Hepatocyte (in vitro differentiated cells): ENCODE measurements at regions not wholly inside any gene's neighbourhood (a gene's known extent, or its start where the extent isn't known, plus 50 kb on each side); places are given as distances from the start of the nearest gene placed in this dataset.

Source experiments
- DNase-seq: peaks from one replicate; pipeline ENCODE4 v3.0.0-alpha.2; 2016; ENCODE audit warnings: low spot score
- H2AFZ ChIP-seq: fragments of 200-600 bp; sonication (generic); 2 replicates; pipeline ENCODE4 v1.6.0; 2016; ENCODE audit warnings: antibody characterized with exemption, mild to moderate bottlenecking
- H3K27ac ChIP-seq: fragments of 200-600 bp; sonication (generic); 2 replicates; pipeline ENCODE4 v1.5.1; 2016; ENCODE audit warnings: mild to moderate bottlenecking
- H3K27me3 ChIP-seq: fragments of 200-600 bp; sonication (generic); 2 replicates; pipeline ENCODE4 v1.6.1; 2016
- H3K36me3 ChIP-seq: fragments of 200-600 bp; sonication (generic); replicated peaks from 2 replicates; pipeline ENCODE4 v1.5.1; 2016; ENCODE audit warnings: low read depth; ENCODE audit not compliant: insufficient read depth
- H3K4me1 ChIP-seq: fragments of 200-600 bp; sonication (generic); 2 replicates; pipeline ENCODE4 v1.5.1; 2016; ENCODE audit warnings: mild to moderate bottlenecking, moderate library complexity; ENCODE audit not compliant: insufficient read depth
- H3K4me2 ChIP-seq: fragments of 200-600 bp; sonication (generic); 2 replicates; pipeline ENCODE4 v1.6.0; 2016
- H3K4me3 ChIP-seq: fragments of 200-600 bp; sonication (generic); 2 replicates; pipeline ENCODE4 v1.5.1; 2016; ENCODE audit warnings: mild to moderate bottlenecking
- H3K79me2 ChIP-seq: fragments of 200-600 bp; sonication (generic); 2 replicates; pipeline ENCODE4 v1.6.0; 2017; ENCODE audit warnings: mild to moderate bottlenecking
- H3K9me2 ChIP-seq: fragments of 200-600 bp; sonication (generic); replicated peaks from 2 replicates; pipeline ENCODE4 v1.6.0; 2017; ENCODE audit warnings: mild to moderate bottlenecking; ENCODE audit not compliant: insufficient read depth
- H3K9me3 ChIP-seq: fragments of 200-600 bp; sonication (generic); 2 replicates; pipeline ENCODE4 v1.5.1; 2016; ENCODE audit warnings: low read depth, mild to moderate bottlenecking
- H4K20me1 ChIP-seq: fragments of 200-600 bp; sonication (generic); 2 replicates; pipeline ENCODE4 v1.6.0; 2016; ENCODE audit warnings: mild to moderate bottlenecking; ENCODE audit not compliant: insufficient read depth, poor library complexity, severe bottlenecking
- CTCF ChIP-seq: fragments of 200-600 bp; sonication (generic); IDR thresholded peaks from 2 replicates; pipeline ENCODE4 v1.5.1; 2016; ENCODE audit warnings: antibody characterized with exemption, mild to moderate bottlenecking; ENCODE audit not compliant: poor library complexity
- EZH2 ChIP-seq: fragments of 200-600 bp; sonication (generic); IDR thresholded peaks from 2 replicates; pipeline ENCODE4 v1.6.1; 2016; ENCODE audit warnings: antibody characterized with exemption, mild to moderate bottlenecking, borderline replicate concordance
- EZH2phosphoT487 ChIP-seq: fragments of 200-600 bp; sonication (generic); IDR thresholded peaks from one replicate; pipeline ENCODE4 v1.6.1; 2018; ENCODE audit warnings: antibody characterized with exemption, mild to moderate bottlenecking, low read depth, moderate library complexity; ENCODE audit not compliant: unreplicated experiment, severe bottlenecking
- WGBS: methylation state at CpG from one replicate; pipeline ENCODE4 v1.1.6; 2016; ENCODE audit warnings: low lambda C conversion rate; ENCODE audit errors: missing lambda C conversion rate; 5-methylcytosine and 5-hydroxymethylcytosine counted together

GRCh38 chr1:157409927-157410326 is 142.4 kb downstream of the FCRL5 start:
- DNase-seq, result no peak
- Histone ChIP-seq H3K9me3 (no peaks in the 10 kb centered on the region), H3K4me3 (no peak overlapping the region), H3K79me2 (no peaks in the 10 kb centered on the region), H3K9me2 (no peaks in the 10 kb centered on the region), H3K27me3 (no peaks in the 10 kb centered on the region), H3K4me1 (no peaks in the 10 kb centered on the region), H2AFZ (no peak overlapping the region), H3K27ac (no peak overlapping the region), H3K36me3 (no peaks in the 10 kb centered on the region), H4K20me1 (no peaks in the 10 kb centered on the region), H3K4me2 (no peak overlapping the region)
- TF ChIP-seq EZH2, result no peak
- TF ChIP-seq EZH2phosphoT487, result no peak
- TF ChIP-seq CTCF, result no peak
- WGBS, result 91% methylated on average over 6 of the region's 6 CpGs

- no peak overlapping the region for H3K27ac ChIP-seq
- H3K36me3 ChIP-seq, result no peaks in the 10 kb centered on the region
- H3K4me1 ChIP-seq, result no peaks in the 10 kb centered on the region
- no peak for TF ChIP-seq EZH2
- no peak for TF ChIP-seq CTCF
- no peak for TF ChIP-seq EZH2phosphoT487
- no peaks in the 10 kb centered on the region for H3K9me2 ChIP-seq
- H3K4me2 ChIP-seq, result no peak overlapping the region
- no peak overlapping the region for H2AFZ ChIP-seq
- H4K20me1 ChIP-seq, result no peaks in the 10 kb centered on the region
- 59% methylated on average over 6 of the region's 6 CpGs for WGBS
- no peaks in the 10 kb centered on the region for H3K9me3 ChIP-seq
- no peak overlapping the region for H3K4me3 ChIP-seq
- no peak for DNase-seq
- no peaks in the 10 kb centered on the region for H3K27me3 ChIP-seq
- H3K79me2 ChIP-seq, result no peaks in the 10 kb centered on the region
Measured at GRCh38 chr1:157407917-157408525, 144.3 kb downstream of the FCRL5 start.

DNA sequence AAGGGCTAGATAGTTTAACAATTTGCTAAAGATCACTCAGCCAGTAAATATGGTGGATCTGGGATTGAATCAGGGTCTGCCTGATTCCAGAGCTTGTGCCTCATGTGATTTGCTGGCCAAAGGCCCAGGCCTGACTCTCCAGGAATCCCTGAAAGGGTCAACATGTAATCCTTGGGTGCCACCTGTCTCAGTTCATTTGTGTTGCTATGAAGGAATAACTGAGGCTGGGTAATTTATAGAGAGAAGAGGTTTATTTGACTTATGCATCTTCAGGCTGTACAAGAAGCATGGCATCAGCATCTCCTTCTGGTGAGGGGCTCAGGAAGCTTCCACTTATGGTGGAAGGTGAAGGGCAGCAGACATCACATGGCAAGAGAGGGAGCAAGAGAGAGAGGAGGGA is 144.9 kb downstream of the FCRL5 start:
- Histone ChIP-seq H3K27ac (no peak overlapping the region), H3K9me3 (no peaks in the 10 kb centered on the region), H3K4me2 (no peak overlapping the region), H3K36me3 (no peaks in the 10 kb centered on the region), H3K4me3 (no peak overlapping the region), H3K79me2 (no peaks in the 10 kb centered on the region), H3K9me2 (no peaks in the 10 kb centered on the region), H2AFZ (no peak overlapping the region), H4K20me1 (no peaks in the 10 kb centered on the region), H3K4me1 (no peaks in the 10 kb centered on the region), H3K27me3 (no peaks in the 10 kb centered on the region)
- no peak for TF ChIP-seq CTCF
- no peak for TF ChIP-seq EZH2
- TF ChIP-seq EZH2phosphoT487, result no peak
- no peak for DNase-seq

DNA sequence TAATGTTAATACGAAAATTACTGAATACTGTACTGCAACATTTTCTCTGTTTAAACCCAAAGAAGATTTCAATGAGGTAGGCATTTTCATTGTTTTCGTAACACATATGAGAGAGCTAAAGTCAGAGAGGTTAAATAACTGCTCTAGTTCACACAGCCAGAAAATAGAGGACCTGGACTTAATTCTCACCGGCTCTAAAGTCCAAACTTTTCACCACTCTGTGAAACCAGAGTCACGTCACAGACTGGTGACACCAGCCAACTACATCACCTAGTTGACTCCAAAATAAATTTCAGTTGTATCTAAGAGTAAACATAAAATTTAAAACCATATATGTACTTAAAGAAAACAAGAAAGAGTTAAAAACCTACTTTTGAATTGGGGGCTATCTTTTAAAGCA is 146.7 kb downstream of the FCRL5 start:
- Histone ChIP-seq H3K27me3 (no peaks in the 10 kb centered on the region), H3K9me3 (no peaks in the 10 kb centered on the region), H3K79me2 (no peaks in the 10 kb centered on the region), H4K20me1 (no peaks in the 10 kb centered on the region), H3K4me2 (no peak overlapping the region), H3K4me1 (no peaks in the 10 kb centered on the region), H3K36me3 (no peaks in the 10 kb centered on the region), H3K27ac (no peak overlapping the region), H3K4me3 (no peak overlapping the region), H2AFZ (no peak overlapping the region), H3K9me2 (no peaks in the 10 kb centered on the region)
- 81% methylated on average over 4 of the region's 4 CpGs for WGBS
- TF ChIP-seq EZH2, result no peak
- TF ChIP-seq EZH2phosphoT487, result no peak
- TF ChIP-seq CTCF, result no peak
- no peak for DNase-seq
